ENCODE measurements at regions not wholly inside any gene's neighbourhood (a gene's known extent, or its start where the extent isn't known, plus 50 kb on each side); places are given as distances from the start of the nearest gene placed in this dataset.

GRCh38 chr11:127193950-127194349, 193.4 kb upstream of the KIRREL3 start:
- ATAC-seq (no peak), DNase-seq (no peak)
- Mint-ChIP-seq H3K27me3 (peaks cover 3% of the 10 kb centered on the region), H3K4me1 (ENCODE audit: low read depth) (no peaks in the 10 kb centered on the region), H3K9me3 (no peaks in the 10 kb centered on the region), H3K27ac (no peak overlapping the region), H3K4me3 (no peak overlapping the region), H3K36me3 (ENCODE audit: low read depth) (no peaks in the 10 kb centered on the region)
- TF ChIP-seq CTCF (IDR thresholded peaks at IDR 0.05): no peak
- intact Hi-C loops (cut with micrococcal nuclease): no loop called here
- POLR2A ChIA-PET: no interaction called here
- CTCF ChIA-PET: no interaction called here

DNA sequence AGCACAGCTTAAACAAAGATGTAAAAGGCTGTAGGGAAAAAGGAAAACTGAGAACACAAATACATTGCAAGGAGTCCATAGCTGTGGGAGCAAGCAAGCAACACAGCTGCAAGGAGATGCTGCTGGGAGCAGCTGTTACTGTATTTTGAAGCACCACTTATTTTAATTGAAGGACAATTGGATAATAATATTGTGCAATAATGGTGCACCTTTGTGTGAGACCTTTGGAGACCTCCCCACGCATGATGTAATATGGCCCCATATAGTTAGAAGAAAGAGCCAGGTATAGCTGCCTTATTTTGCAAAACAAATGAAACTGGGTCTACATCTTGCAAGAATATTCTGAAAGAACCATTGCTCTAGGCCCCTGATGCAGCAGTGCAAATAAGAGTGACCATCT, 191.1 kb upstream of the KIRREL3 start:
- ChIA-PET CTCF (no interaction called here), POLR2A (no interaction called here)
- Mint-ChIP-seq H3K27ac (no peak overlapping the region), H3K9me3 (no peaks in the 10 kb centered on the region), H3K27me3 (no peaks in the 10 kb centered on the region), H3K4me3 (no peak overlapping the region), H3K4me1 (ENCODE audit: low read depth) (no peaks in the 10 kb centered on the region), H3K36me3 (ENCODE audit: low read depth) (no peaks in the 10 kb centered on the region)
- intact Hi-C loops (cut with micrococcal nuclease): no loop called here
- no peak for ATAC-seq
- no peak for DNase-seq
- TF ChIP-seq CTCF (IDR thresholded peaks at IDR 0.05): no peak

GRCh38 chr11:127191261-127191660, 190.7 kb upstream of the KIRREL3 start:
- DNase-seq: no peak
- no peak for TF ChIP-seq CTCF (IDR thresholded peaks at IDR 0.05)
- Mint-ChIP-seq H3K9me3 (no peaks in the 10 kb centered on the region), H3K36me3 (ENCODE audit: low read depth) (no peaks in the 10 kb centered on the region), H3K4me1 (ENCODE audit: low read depth) (no peaks in the 10 kb centered on the region), H3K27me3 (no peaks in the 10 kb centered on the region), H3K27ac (no peak overlapping the region), H3K4me3 (no peak overlapping the region)
- ChIA-PET POLR2A (no interaction called here), CTCF (no interaction called here)
- intact Hi-C loops (cut with micrococcal nuclease): no loop called here
- ATAC-seq: no peak

DNA sequence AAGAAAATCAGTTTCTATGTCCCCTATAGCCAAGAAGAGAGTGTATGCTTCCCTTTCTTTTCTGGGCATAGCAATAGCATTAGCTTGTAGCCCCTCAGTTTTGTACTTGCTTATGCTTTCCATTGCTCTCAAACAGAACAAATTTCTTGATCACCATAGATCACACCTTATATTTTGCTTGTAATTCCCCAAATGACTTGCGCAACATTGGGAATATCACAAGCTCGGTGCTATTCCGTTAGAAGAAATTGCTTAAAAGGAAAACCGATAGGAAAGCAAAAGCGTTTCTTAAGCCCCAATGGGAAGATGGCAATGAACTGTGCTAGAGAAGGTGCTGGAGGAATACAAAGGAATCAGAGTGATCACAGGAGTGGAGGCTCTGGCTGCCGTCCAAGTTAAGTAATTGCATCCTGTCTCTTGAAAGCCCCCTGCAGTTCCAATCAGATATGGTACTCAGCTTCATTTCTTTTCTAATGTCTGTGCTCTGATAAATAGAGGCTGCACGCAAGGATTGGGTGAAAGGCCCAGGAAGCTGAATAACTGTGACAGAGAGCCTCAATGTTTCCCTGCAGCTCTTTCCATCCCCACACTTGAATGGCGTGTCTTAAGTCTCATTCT, 182.1 kb upstream of the KIRREL3 start:
- no peak overlapping the region for H3K4me3 Mint-ChIP-seq
- no peaks in the 10 kb centered on the region for H3K36me3 Mint-ChIP-seq (ENCODE audit: low read depth)
- intact Hi-C loops (cut with micrococcal nuclease): no loop called here
- ChIA-PET CTCF (no interaction called here), POLR2A (no interaction called here)
- H3K4me1 Mint-ChIP-seq (ENCODE audit: low read depth): no peaks in the 10 kb centered on the region
- DNase-seq (no peak), ATAC-seq (no peak)
- no peaks in the 10 kb centered on the region for H3K9me3 Mint-ChIP-seq
- H3K27me3 Mint-ChIP-seq: no peaks in the 10 kb centered on the region
- no peak overlapping the region for H3K27ac Mint-ChIP-seq
- no peak for TF ChIP-seq CTCF (IDR thresholded peaks at IDR 0.05)

- H3K36me3 Mint-ChIP-seq (ENCODE audit: low read depth): no peaks in the 10 kb centered on the region
- CTCF ChIA-PET: no interaction called here
- ATAC-seq: no peak
Measured at GRCh38 chr11:127157225-127157624, 156.7 kb upstream of the KIRREL3 start.

More at GRCh38 chr11:127157225-127157624, 156.7 kb upstream of the KIRREL3 start:
- Mint-ChIP-seq H3K27me3 (peaks cover 2% of the 10 kb centered on the region), H3K9me3 (no peaks in the 10 kb centered on the region), H3K4me3 (no peak overlapping the region), H3K4me1 (ENCODE audit: low read depth) (no peaks in the 10 kb centered on the region), H3K27ac (no peak overlapping the region)
- POLR2A ChIA-PET: no interaction called here
- no peak for DNase-seq
- TF ChIP-seq CTCF (IDR thresholded peaks at IDR 0.05): no peak
- intact Hi-C loops (cut with micrococcal nuclease): no loop called here
